Neural progenitor cell (in vitro differentiated cells): ENCODE measurements at regions not wholly inside any gene's neighbourhood (a gene's known extent, or its start where the extent isn't known, plus 50 kb on each side); places are given as distances from the start of the nearest gene placed in this dataset.

Source experiments
- EZH2 ChIP-seq: fragments of 200-600 bp; sonication (generic); IDR thresholded peaks from 2 replicates; pipeline ENCODE4 v1.6.1; 2017; ENCODE audit warnings: antibody characterized with exemption, mild to moderate bottlenecking, moderate library complexity
- TF ChIP-seq, protein P1 (sequence below): fragments of 200-600 bp; sonication (generic); IDR thresholded peaks from 2 replicates; pipeline ENCODE4 v1.5.1; 2017; ENCODE audit warnings: antibody characterized with exemption, mild to moderate bottlenecking

GRCh38 chr2:217363470-217363869, 503.6 kb upstream of the TNP1 start:
- TF ChIP-seq EZH2, result no peak
- TF ChIP-seq, protein P1, sequence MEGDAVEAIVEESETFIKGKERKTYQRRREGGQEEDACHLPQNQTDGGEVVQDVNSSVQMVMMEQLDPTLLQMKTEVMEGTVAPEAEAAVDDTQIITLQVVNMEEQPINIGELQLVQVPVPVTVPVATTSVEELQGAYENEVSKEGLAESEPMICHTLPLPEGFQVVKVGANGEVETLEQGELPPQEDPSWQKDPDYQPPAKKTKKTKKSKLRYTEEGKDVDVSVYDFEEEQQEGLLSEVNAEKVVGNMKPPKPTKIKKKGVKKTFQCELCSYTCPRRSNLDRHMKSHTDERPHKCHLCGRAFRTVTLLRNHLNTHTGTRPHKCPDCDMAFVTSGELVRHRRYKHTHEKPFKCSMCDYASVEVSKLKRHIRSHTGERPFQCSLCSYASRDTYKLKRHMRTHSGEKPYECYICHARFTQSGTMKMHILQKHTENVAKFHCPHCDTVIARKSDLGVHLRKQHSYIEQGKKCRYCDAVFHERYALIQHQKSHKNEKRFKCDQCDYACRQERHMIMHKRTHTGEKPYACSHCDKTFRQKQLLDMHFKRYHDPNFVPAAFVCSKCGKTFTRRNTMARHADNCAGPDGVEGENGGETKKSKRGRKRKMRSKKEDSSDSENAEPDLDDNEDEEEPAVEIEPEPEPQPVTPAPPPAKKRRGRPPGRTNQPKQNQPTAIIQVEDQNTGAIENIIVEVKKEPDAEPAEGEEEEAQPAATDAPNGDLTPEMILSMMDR, result no peak
